ENCODE measurements at regions not wholly inside any gene's neighbourhood (a gene's known extent, or its start where the extent isn't known, plus 50 kb on each side); places are given as distances from the start of the nearest gene placed in this dataset.

DNA sequence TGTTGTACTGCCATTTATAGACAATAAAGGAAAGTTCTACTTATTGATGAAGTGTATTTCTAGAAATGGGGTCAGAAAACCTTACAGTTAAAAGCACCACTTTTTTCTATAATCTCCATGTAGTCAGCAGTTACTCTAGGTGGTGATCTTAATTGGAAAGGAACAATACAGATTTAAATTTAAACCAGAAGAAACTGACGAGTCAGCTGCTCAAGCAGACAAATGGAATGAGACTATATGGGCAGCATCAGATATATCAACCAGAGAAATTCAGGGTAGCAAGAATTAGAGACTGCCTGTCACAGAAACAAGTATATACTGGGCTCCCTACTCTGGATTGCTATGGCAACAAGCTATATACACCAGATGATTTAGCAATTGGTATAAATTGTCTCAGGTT is 99.6 kb upstream of the SCG2 start:
- DNase-seq (ENCODE audit: low read depth) = no peak
- TF ChIP-seq, protein P1, sequence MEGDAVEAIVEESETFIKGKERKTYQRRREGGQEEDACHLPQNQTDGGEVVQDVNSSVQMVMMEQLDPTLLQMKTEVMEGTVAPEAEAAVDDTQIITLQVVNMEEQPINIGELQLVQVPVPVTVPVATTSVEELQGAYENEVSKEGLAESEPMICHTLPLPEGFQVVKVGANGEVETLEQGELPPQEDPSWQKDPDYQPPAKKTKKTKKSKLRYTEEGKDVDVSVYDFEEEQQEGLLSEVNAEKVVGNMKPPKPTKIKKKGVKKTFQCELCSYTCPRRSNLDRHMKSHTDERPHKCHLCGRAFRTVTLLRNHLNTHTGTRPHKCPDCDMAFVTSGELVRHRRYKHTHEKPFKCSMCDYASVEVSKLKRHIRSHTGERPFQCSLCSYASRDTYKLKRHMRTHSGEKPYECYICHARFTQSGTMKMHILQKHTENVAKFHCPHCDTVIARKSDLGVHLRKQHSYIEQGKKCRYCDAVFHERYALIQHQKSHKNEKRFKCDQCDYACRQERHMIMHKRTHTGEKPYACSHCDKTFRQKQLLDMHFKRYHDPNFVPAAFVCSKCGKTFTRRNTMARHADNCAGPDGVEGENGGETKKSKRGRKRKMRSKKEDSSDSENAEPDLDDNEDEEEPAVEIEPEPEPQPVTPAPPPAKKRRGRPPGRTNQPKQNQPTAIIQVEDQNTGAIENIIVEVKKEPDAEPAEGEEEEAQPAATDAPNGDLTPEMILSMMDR (IDR thresholded peaks at IDR 0.05; ENCODE audit: control insufficient read depth, insufficient read depth, low read depth, low read length, missing control alignments) = no peak
- no peak overlapping the region for H3K4me3 ChIP-seq (ENCODE audit: control insufficient read depth, low read depth, low read length)

DNA sequence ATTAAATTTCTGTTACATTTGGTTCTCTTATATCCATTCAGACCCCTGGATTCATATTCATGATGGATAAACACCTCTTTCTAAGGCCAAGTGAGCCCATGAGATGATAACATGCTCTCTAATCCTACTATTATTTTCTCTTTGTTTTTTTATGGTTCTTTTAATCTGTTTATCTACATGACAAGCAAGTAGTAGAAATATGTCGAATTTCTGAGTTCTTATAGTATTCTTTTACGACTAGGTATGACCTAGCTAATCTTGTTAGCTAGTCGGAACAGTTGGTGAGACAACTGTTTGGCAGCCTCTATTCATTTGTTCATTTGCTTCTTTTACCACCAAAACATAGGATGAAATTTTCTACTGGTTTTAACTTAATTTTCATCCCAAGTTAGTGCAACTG is 98.1 kb upstream of the SCG2 start:
- TF ChIP-seq, protein P1 (IDR thresholded peaks at IDR 0.05; ENCODE audit: control insufficient read depth, insufficient read depth, low read depth, low read length, missing control alignments) = no peak
- no peak overlapping the region for H3K4me3 ChIP-seq (ENCODE audit: control insufficient read depth, low read depth, low read length)
- no peak for DNase-seq (ENCODE audit: low read depth)

DNA sequence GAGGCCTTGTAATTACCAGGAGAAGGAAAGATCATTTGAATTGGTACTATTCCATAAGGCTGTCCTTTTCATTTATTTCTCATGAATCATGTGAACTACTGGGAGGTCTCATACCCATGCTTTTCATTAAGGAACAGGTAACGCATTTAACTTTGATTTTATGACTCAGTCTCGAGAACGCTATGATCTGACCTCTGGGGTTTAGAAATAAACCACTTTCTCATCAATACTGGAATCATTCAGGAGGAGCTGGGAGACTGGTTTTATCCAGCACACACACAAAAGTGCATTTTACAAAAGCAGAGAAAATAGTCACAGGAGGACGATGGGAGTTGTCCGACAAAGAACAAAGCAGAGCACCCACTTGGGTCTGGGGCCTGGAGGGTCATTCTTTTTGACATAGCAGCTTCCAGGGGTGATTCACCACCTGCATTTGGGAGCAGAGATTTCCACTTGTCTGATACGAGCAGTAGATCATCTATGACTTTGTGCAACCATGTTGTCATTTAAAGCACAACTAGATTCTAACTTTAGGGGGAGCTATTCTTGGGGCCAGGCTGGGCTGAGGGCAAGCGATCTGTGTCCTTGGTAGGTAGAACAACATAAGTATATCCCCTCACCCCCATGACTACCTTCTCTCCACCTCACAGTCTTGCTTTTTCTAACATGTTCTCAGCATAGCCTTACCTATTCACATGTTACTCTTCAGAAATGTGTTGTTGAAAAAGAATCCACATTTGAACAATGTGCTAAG is 95.9 kb upstream of the SCG2 start:
- no peak overlapping the region for H3K4me3 ChIP-seq (ENCODE audit: control insufficient read depth, low read depth, low read length)
- DNase-seq (ENCODE audit: low read depth) = no peak
- TF ChIP-seq, protein P1 (IDR thresholded peaks at IDR 0.05; ENCODE audit: control insufficient read depth, insufficient read depth, low read depth, low read length, missing control alignments) = no peak

DNA sequence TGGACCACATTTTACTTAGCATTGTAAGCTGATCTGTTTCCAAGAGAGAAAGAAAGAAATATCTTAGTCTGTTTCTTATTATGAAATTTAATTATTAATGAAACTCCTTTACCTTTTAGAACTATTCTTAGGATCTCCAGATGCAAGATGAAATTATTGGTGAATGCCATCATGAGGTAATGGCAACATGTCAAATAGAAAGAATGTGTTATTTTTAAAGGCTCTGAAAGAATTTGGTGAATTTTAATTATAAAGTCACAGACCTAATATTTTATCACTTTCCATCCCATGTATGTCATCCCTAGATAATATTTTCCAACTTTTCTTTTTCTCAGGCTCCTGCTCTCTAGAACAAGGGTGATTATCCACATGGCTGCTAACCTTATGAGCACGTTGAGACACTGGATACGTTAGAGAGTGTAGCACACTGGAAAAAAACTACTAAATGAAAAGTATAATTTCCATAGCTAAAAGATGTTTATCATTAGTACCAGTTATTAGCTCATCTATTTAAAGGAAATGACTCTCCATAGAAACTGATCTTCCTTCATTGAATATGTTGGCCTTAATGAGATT is 95.2 kb upstream of the SCG2 start:
- DNase-seq (ENCODE audit: low read depth) = no peak
- no peak overlapping the region for H3K4me3 ChIP-seq (ENCODE audit: control insufficient read depth, low read depth, low read length)
- TF ChIP-seq, protein P1 (IDR thresholded peaks at IDR 0.05; ENCODE audit: control insufficient read depth, insufficient read depth, low read depth, low read length, missing control alignments) = no peak

DNA sequence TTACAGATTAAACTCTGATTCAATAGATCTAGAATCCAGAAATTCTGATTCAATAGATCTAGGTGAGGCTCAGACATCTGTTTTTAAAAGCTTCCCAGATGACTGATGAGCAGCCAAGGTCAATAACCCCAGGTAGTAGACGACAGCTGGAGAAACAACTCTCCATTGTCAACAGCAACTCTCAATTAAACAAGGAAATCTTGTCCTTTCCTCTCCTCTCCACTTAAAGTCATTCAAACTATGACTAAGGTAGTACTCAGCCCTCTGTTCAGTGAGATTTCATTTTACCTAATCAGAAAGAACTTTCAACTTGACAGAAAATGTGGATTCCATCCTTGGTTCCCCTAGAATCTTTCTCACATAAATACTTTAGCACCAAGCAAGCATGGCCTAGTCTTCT is 94.6 kb upstream of the SCG2 start:
- TF ChIP-seq, protein P1 (IDR thresholded peaks at IDR 0.05; ENCODE audit: control insufficient read depth, insufficient read depth, low read depth, low read length, missing control alignments) = no peak
- DNase-seq (ENCODE audit: low read depth) = no peak
- H3K4me3 ChIP-seq (ENCODE audit: control insufficient read depth, low read depth, low read length) = no peak overlapping the region

DNA sequence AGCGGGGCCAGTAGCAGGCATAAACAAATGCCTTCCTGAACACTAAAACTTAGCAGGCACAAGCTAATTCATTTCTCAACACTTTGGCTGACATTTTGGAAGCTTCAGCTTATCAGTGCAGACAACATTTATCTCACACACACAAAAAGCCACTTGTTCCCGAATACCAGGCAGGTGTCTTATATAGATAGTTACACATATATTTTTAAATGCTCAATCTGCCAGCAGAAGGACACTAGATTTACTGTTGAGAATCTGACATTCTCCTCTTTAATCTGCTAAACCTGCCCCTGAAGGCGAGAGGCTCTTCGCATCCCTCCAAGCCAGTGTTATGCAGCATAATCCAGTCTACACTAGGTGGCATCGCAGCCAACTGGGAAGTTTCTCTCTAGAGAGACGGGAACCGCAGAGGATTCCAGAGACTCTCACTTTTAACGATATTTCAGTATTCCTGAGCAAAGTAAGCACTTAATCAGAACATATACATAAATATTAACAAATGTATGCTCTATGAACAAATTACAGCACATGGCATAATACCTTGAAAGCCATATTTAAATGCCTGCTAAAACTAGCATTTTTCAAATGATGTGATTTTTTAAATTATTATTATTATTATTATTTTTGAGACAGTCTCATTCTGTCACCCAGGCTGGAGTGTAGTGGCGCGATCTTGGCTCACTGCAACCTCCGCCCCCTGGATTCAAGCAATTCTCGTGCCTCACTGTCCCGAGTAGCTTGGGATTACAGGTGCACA is 90.2 kb upstream of the SCG2 start:
- no peak overlapping the region for H3K4me3 ChIP-seq (ENCODE audit: control insufficient read depth, low read depth, low read length)
- TF ChIP-seq, protein P1 (IDR thresholded peaks at IDR 0.05; ENCODE audit: control insufficient read depth, insufficient read depth, low read depth, low read length, missing control alignments) = peak; percentile 82
- DNase-seq (ENCODE audit: low read depth) = no peak

Measured in AG09309 (cell line).